ENCODE measurements at regions not wholly inside any gene's neighbourhood (a gene's known extent, or its start where the extent isn't known, plus 50 kb on each side); places are given as distances from the start of the nearest gene placed in this dataset.

DNA sequence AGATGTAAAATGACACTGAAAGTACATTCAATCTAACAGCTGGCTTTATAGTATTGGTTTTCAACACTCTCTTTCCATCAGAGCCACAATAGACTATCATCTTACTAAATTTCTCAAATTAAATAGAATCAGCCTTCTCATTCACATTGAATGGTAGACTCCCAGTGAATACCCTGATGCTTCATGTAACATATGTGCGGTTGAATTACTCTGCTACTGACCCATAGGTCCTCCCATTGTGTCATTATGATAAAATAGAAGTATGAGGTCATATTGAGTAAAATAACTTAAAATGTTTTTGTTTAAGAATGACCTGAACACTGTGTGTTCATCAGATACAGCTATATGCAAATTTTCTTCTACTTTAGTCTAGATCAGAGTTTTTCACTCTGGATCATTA is 75.9 kb upstream of the ADAMTSL1 start:
- no peak overlapping the region for H3K4me2 ChIP-seq (ENCODE audit: low read length, poor library complexity, severe bottlenecking)
- no peak overlapping the region for H3K27ac ChIP-seq (ENCODE audit: low read length, poor library complexity, severe bottlenecking)
- H4K91ac ChIP-seq (ENCODE audit: low read length) = no peak overlapping the region

DNA sequence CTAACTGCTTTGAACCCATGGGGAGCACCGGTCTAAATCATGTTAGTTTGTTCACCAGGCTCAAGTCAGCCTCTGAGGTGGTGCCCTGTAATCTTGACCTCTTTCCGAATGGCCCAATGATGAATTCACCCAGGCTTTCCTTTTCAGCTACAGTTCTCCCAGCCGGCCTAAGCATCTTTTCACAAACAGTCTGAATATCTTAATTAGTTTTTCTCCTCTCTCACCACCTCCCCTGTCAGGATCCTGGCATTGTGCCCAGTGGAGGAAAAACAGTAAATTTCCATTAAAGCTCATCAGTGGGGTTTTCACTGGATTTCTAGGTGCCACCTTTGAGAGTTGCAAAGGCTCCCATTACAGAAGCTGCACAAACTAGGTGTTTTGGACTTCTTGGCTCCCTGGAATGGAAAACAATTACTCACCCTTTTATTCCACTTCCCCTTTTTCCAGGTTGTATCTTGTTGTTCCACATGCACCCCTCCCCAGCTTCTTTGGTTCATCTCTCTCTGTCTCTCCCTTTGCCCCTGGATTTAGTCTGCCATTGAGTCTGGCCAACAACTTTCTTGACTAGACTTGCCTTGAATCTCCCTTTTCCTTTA is 69.4 kb upstream of the ADAMTSL1 start:
- no peaks in the 10 kb centered on the region for H3K9me3 ChIP-seq (ENCODE audit: control insufficient read depth, low read length)

More for the DNA sequence above, 75.9 kb upstream of the ADAMTSL1 start:
- Histone ChIP-seq H3K4me1 (ENCODE audit: control insufficient read depth, insufficient read depth, low read depth, low read length) (no peaks in the 10 kb centered on the region), H3K9me3 (ENCODE audit: control insufficient read depth, low read length) (no peaks in the 10 kb centered on the region), H3K79me1 (replicated peaks; ENCODE audit: low read length, poor library complexity, severe bottlenecking) (no peaks in the 10 kb centered on the region), H3K4ac (ENCODE audit: low read depth in 1 of 2, low read length in 2 of 2) (no peak overlapping the region), H3K27me3 (ENCODE audit: control insufficient read depth in 1 of 2, insufficient read depth in 1 of 2, low read length in 2 of 2) (no peaks in the 10 kb centered on the region), H2BK5ac (ENCODE audit: low read depth, low read length, poor library complexity, severe bottlenecking) (no peak overlapping the region), H2BK120ac (ENCODE audit: low read depth, low read length) (no peak overlapping the region), H3K14ac (ENCODE audit: low read length in 2 of 2) (no peak overlapping the region), H3K36me3 (ENCODE audit: control insufficient read depth in 1 of 2, insufficient read depth in 2 of 2, low read depth in 1 of 2, low read length in 2 of 2) (no peaks in the 10 kb centered on the region), H3K23ac (ENCODE audit: low read length in 2 of 2) (no peak overlapping the region), H3K4me3 (ENCODE audit: insufficient read depth in 1 of 2, low read depth in 1 of 2, low read length in 2 of 2) (no peak overlapping the region), H2AK5ac (ENCODE audit: low read length, severe bottlenecking) (no peak overlapping the region), H3K18ac (ENCODE audit: low read depth in 1 of 2, low read length in 2 of 2) (no peak overlapping the region), H2BK12ac (ENCODE audit: low read length in 2 of 2) (no peak overlapping the region), H4K8ac (ENCODE audit: low read length) (no peak overlapping the region), H2AFZ (ENCODE audit: low read depth, low read length) (no peak overlapping the region), H2BK15ac (ENCODE audit: low read depth, poor library complexity, severe bottlenecking) (no peak overlapping the region), H3K9ac (ENCODE audit: low read length) (no peak overlapping the region)
- DNase-seq = no peak
- no CpG with 5 or more reads among the region's 1 CpG for WGBS

DNA sequence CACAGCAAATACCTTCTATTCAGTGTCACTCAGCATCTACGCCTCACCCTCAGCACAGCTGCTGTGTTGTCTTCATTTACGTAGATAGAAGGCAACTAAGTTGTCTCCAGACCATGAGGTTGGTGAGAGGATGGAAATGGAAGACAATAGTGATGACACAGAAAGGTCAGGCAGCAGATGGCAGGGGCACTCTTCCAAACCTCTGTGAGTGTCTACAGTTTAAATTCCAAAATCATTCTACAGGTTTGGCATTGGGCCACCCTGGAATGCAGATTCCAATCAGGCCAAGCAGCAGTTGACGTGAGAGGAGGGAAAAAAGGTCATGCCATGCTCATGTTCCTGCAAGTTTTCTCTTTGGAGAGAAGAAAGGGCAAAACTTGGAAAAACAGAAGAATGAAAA is 68.7 kb upstream of the ADAMTSL1 start:
- Histone ChIP-seq H3K4me2 (ENCODE audit: low read length, poor library complexity, severe bottlenecking) (no peak overlapping the region), H3K9ac (ENCODE audit: low read length) (no peak overlapping the region), H2BK12ac (ENCODE audit: low read length in 2 of 2) (no peak overlapping the region), H3K14ac (ENCODE audit: low read length in 2 of 2) (no peak overlapping the region), H2BK15ac (ENCODE audit: low read depth, poor library complexity, severe bottlenecking) (no peak overlapping the region), H3K27me3 (ENCODE audit: control insufficient read depth in 1 of 2, insufficient read depth in 1 of 2, low read length in 2 of 2) (no peaks in the 10 kb centered on the region), H3K9me3 (ENCODE audit: control insufficient read depth, low read length) (no peaks in the 10 kb centered on the region), H3K4me1 (ENCODE audit: control insufficient read depth, insufficient read depth, low read depth, low read length) (no peaks in the 10 kb centered on the region), H3K18ac (ENCODE audit: low read depth in 1 of 2, low read length in 2 of 2) (no peak overlapping the region), H4K8ac (ENCODE audit: low read length) (no peak overlapping the region), H3K36me3 (ENCODE audit: control insufficient read depth in 1 of 2, insufficient read depth in 2 of 2, low read depth in 1 of 2, low read length in 2 of 2) (no peaks in the 10 kb centered on the region), H2BK120ac (ENCODE audit: low read depth, low read length) (no peak overlapping the region), H3K27ac (ENCODE audit: low read length, poor library complexity, severe bottlenecking) (no peak overlapping the region), H4K91ac (ENCODE audit: low read length) (no peak overlapping the region), H3K4me3 (ENCODE audit: insufficient read depth in 1 of 2, low read depth in 1 of 2, low read length in 2 of 2) (no peak overlapping the region), H2AFZ (ENCODE audit: low read depth, low read length) (no peak overlapping the region), H2AK5ac (ENCODE audit: low read length, severe bottlenecking) (no peak overlapping the region), H2BK5ac (ENCODE audit: low read depth, low read length, poor library complexity, severe bottlenecking) (no peak overlapping the region), H3K79me1 (replicated peaks; ENCODE audit: low read length, poor library complexity, severe bottlenecking) (no peaks in the 10 kb centered on the region), H3K23ac (ENCODE audit: low read length in 2 of 2) (no peak overlapping the region), H3K4ac (ENCODE audit: low read depth in 1 of 2, low read length in 2 of 2) (no peak overlapping the region)
- no peak for DNase-seq
- WGBS = 98% methylated on average over 3 of the region's 3 CpGs

More for the DNA sequence above, 69.4 kb upstream of the ADAMTSL1 start:
- H2BK5ac ChIP-seq (ENCODE audit: low read depth, low read length, poor library complexity, severe bottlenecking) = no peak overlapping the region
- H2AFZ ChIP-seq (ENCODE audit: low read depth, low read length) = no peak overlapping the region
- H3K9ac ChIP-seq (ENCODE audit: low read length) = no peak overlapping the region
- H2AK5ac ChIP-seq (ENCODE audit: low read length, severe bottlenecking) = no peak overlapping the region
- no peak overlapping the region for H3K23ac ChIP-seq (ENCODE audit: low read length in 2 of 2)
- H3K14ac ChIP-seq (ENCODE audit: low read length in 2 of 2) = no peak overlapping the region
- H3K27me3 ChIP-seq (ENCODE audit: control insufficient read depth in 1 of 2, insufficient read depth in 1 of 2, low read length in 2 of 2) = no peaks in the 10 kb centered on the region
- no peak for DNase-seq
- no peak overlapping the region for H2BK120ac ChIP-seq (ENCODE audit: low read depth, low read length)
- no peaks in the 10 kb centered on the region for H3K4me1 ChIP-seq (ENCODE audit: control insufficient read depth, insufficient read depth, low read depth, low read length)
- H4K91ac ChIP-seq (ENCODE audit: low read length) = no peak overlapping the region
- H3K4ac ChIP-seq (ENCODE audit: low read depth in 1 of 2, low read length in 2 of 2) = no peak overlapping the region
- no peaks in the 10 kb centered on the region for H3K79me1 ChIP-seq (replicated peaks; ENCODE audit: low read length, poor library complexity, severe bottlenecking)
- no peak overlapping the region for H3K4me3 ChIP-seq (ENCODE audit: insufficient read depth in 1 of 2, low read depth in 1 of 2, low read length in 2 of 2)
- no peak overlapping the region for H3K4me2 ChIP-seq (ENCODE audit: low read length, poor library complexity, severe bottlenecking)
- H3K18ac ChIP-seq (ENCODE audit: low read depth in 1 of 2, low read length in 2 of 2) = no peak overlapping the region
- H2BK12ac ChIP-seq (ENCODE audit: low read length in 2 of 2) = no peak overlapping the region
- no peak overlapping the region for H3K27ac ChIP-seq (ENCODE audit: low read length, poor library complexity, severe bottlenecking)
- no peak overlapping the region for H2BK15ac ChIP-seq (ENCODE audit: low read depth, poor library complexity, severe bottlenecking)
- no peak overlapping the region for H4K8ac ChIP-seq (ENCODE audit: low read length)
- WGBS = 79% methylated on average over 3 of the region's 3 CpGs
- H3K36me3 ChIP-seq (ENCODE audit: control insufficient read depth in 1 of 2, insufficient read depth in 2 of 2, low read depth in 1 of 2, low read length in 2 of 2) = no peaks in the 10 kb centered on the region

DNA sequence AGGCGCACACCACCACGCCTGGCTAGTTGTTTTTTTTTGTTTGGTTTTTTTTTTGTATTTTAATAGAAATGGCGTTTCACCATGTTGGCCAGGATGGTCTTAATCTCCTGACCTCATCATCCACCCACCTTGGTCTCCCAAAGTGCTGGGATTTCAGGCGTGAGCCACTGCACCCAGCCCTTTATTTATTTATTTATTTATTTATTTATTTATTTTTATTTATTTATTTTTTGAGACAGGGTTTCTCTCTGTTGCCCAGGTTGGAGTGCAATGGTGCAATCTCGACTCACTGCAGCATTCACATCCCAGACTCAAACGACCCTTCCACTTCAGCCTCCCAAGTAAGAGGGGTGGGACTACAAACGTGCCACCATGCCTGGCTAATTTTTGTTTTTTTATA is 63.0 kb upstream of the ADAMTSL1 start:
- Histone ChIP-seq H3K9me3 (ENCODE audit: control insufficient read depth, low read length) (peaks cover 3% of the 10 kb centered on the region), H3K4me1 (ENCODE audit: control insufficient read depth, insufficient read depth, low read depth, low read length) (no peaks in the 10 kb centered on the region)

More for the DNA sequence above, 63.0 kb upstream of the ADAMTSL1 start:
- H3K4ac ChIP-seq (ENCODE audit: low read depth in 1 of 2, low read length in 2 of 2) = no peak overlapping the region
- H2BK15ac ChIP-seq (ENCODE audit: low read depth, poor library complexity, severe bottlenecking) = no peak overlapping the region
- H2AK5ac ChIP-seq (ENCODE audit: low read length, severe bottlenecking) = no peak overlapping the region
- no peak overlapping the region for H3K9ac ChIP-seq (ENCODE audit: low read length)
- H3K27ac ChIP-seq (ENCODE audit: low read length, poor library complexity, severe bottlenecking) = no peak overlapping the region
- no peak overlapping the region for H3K14ac ChIP-seq (ENCODE audit: low read length in 2 of 2)
- H3K79me1 ChIP-seq (replicated peaks; ENCODE audit: low read length, poor library complexity, severe bottlenecking) = no peaks in the 10 kb centered on the region
- no peaks in the 10 kb centered on the region for H3K36me3 ChIP-seq (ENCODE audit: control insufficient read depth in 1 of 2, insufficient read depth in 2 of 2, low read depth in 1 of 2, low read length in 2 of 2)
- H3K23ac ChIP-seq (ENCODE audit: low read length in 2 of 2) = no peak overlapping the region
- DNase-seq = no peak
- H4K91ac ChIP-seq (ENCODE audit: low read length) = no peak overlapping the region
- no peak overlapping the region for H3K4me2 ChIP-seq (ENCODE audit: low read length, poor library complexity, severe bottlenecking)
- WGBS = 89% methylated on average over 3 of the region's 7 CpGs
- H2BK120ac ChIP-seq (ENCODE audit: low read depth, low read length) = no peak overlapping the region
- H4K8ac ChIP-seq (ENCODE audit: low read length) = no peak overlapping the region
- H3K18ac ChIP-seq (ENCODE audit: low read depth in 1 of 2, low read length in 2 of 2) = no peak overlapping the region
- H2AFZ ChIP-seq (ENCODE audit: low read depth, low read length) = no peak overlapping the region
- no peak overlapping the region for H2BK5ac ChIP-seq (ENCODE audit: low read depth, low read length, poor library complexity, severe bottlenecking)
- H3K27me3 ChIP-seq (ENCODE audit: control insufficient read depth in 1 of 2, insufficient read depth in 1 of 2, low read length in 2 of 2) = no peaks in the 10 kb centered on the region
- no peak overlapping the region for H3K4me3 ChIP-seq (ENCODE audit: insufficient read depth in 1 of 2, low read depth in 1 of 2, low read length in 2 of 2)
- no peak overlapping the region for H2BK12ac ChIP-seq (ENCODE audit: low read length in 2 of 2)
